Esophagus squamous epithelium (tissue), 5 donors: ENCODE measurements at regions not wholly inside any gene's neighbourhood (a gene's known extent, or its start where the extent isn't known, plus 50 kb on each side); places are given as distances from the start of the nearest gene placed in this dataset.

Experiments
- DNase-seq: peaks from one replicate; lab custom pipeline; 2025; lab: John Stamatoyannopoulos, UW
- H3K27ac ChIP-seq, 4 donors: fragments of 200-600 bp; sonication (generic); one replicate each; pipeline ENCODE4 v1.5.1; 2016 to 2019; ENCODE audit warnings: mild to moderate bottlenecking in 1 of 4
- H3K27me3 ChIP-seq, 4 donors: fragments of 200-600 bp; sonication (generic); 1 replicate in 3 of 4; 2 replicates in 1 of 4; pipeline versions ENCODE4 v1.5.1 to v1.6.0; 2017 to 2021; ENCODE audit warnings: antibody characterized with exemption in 1 of 4
- H3K36me3 ChIP-seq, 3 donors: fragments of 200-600 bp; sonication (generic); one replicate each; pipeline ENCODE4 v1.5.1; 2016 to 2019
- H3K4me1 ChIP-seq, 3 donors: fragments of 200-600 bp; sonication (generic); one replicate each; pipeline ENCODE4 v1.5.1; 2017 to 2019
- H3K4me3 ChIP-seq, 4 donors: fragments of 200-600 bp; sonication (generic); 1 replicate in 3 of 4; 2 replicates in 1 of 4; pipeline ENCODE4 v1.5.1; 2016 to 2019; ENCODE audit warnings: mild to moderate bottlenecking in 2 of 4, moderate library complexity in 1 of 4
- H3K9me3 ChIP-seq, 3 donors: fragments of 200-600 bp; sonication (generic); one replicate each; pipeline ENCODE4 v1.5.1; 2016 to 2019
- POLR2A ChIP-seq, 4 donors: fragments of 450-650 bp; IDR thresholded peaks; one replicate each; pipeline ENCODE4 v1.6.1; 2017; ENCODE audit warnings: antibody characterized with exemption in 4 of 4, mild to moderate bottlenecking in 4 of 4, moderate library complexity in 3 of 4
- WGBS, 2 donors: methylation state at CpG; one replicate each; pipeline ENCODE4 v1.1.5; 2018; 5-methylcytosine and 5-hydroxymethylcytosine counted together
- intact Hi-C: fragments of 100-400 bp; cut with DNase I; formaldehyde crosslinking; loops from one replicate; pipeline ENCODE4 v1.15.0; 2022
- TF ChIP-seq, protein P1 (sequence below), 6 experiments: fragments of 450-650 bp in 4 of 6; fragments of 200-600 bp in 2 of 6; sonication (generic) in 2 of 6; IDR thresholded peaks; one replicate each; pipeline ENCODE4 v1.5.1; 2016 to 2019; ENCODE audit warnings: antibody characterized with exemption in 6 of 6, mild to moderate bottlenecking in 4 of 6, moderate library complexity in 4 of 6
- donor health status: DM: yes; HTN: yes; CAD: no.

DNA sequence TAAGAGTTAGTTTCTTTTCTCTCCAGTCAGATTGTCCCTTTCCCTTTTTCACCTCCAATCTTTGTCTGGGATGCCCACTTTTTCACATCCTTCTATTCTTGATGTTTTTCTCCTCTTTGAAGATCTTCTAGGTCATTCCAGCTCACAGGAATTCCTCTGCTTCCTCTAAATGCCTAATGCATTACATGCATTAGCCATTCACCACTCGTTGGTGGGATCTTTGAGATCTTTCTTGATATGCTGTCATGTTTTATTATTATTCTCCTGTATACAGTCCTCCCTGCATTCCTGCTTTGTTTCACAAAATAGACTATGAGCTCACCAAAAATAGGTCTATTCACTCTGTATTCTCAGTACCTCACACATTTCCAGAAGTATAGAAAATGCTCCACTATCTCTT, 129.0 kb downstream of the LYPLAL1 start:
- H3K27ac ChIP-seq = no peak overlapping the region
- TF ChIP-seq, protein P1, sequence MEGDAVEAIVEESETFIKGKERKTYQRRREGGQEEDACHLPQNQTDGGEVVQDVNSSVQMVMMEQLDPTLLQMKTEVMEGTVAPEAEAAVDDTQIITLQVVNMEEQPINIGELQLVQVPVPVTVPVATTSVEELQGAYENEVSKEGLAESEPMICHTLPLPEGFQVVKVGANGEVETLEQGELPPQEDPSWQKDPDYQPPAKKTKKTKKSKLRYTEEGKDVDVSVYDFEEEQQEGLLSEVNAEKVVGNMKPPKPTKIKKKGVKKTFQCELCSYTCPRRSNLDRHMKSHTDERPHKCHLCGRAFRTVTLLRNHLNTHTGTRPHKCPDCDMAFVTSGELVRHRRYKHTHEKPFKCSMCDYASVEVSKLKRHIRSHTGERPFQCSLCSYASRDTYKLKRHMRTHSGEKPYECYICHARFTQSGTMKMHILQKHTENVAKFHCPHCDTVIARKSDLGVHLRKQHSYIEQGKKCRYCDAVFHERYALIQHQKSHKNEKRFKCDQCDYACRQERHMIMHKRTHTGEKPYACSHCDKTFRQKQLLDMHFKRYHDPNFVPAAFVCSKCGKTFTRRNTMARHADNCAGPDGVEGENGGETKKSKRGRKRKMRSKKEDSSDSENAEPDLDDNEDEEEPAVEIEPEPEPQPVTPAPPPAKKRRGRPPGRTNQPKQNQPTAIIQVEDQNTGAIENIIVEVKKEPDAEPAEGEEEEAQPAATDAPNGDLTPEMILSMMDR (IDR thresholded peaks at IDR 0.05) = no peak
- TF ChIP-seq POLR2A (IDR thresholded peaks at IDR 0.05) = no peak
- H3K27me3 ChIP-seq = no peaks in the 10 kb centered on the region
- DNase-seq = no peak
- WGBS, 2 donors = 35 to 48% methylated on average over 1 of the region's 1 CpG
- H3K36me3 ChIP-seq = no peaks in the 10 kb centered on the region
- intact Hi-C loops = no loop called here
- no peak overlapping the region for H3K4me3 ChIP-seq
- H3K9me3 ChIP-seq = no peaks in the 10 kb centered on the region
- no peaks in the 10 kb centered on the region for H3K4me1 ChIP-seq

DNA sequence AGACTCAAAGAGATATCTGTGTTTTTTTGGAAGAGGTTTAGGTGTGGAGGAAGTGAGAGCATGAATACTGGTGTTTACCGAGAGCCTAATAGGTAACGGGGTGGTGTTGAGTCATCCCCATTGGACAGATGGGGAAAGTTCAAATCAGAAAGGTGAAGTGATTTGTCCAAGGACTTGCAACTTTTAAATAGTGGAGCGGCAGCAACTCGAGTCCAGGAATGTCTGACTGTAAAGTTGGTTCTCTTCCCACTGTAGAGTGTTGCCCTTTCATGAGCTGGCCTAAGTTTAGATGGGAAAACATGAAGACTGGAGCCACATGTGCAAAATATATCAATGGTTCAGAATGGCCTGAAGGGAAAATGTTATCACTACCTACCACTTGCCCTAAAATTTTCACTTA, 125.7 kb downstream of the LYPLAL1 start:
- intact Hi-C loops = no loop called here
- no peak for TF ChIP-seq POLR2A (IDR thresholded peaks at IDR 0.05)
- TF ChIP-seq, protein P1 (IDR thresholded peaks at IDR 0.05) = no peak
- no peaks in the 10 kb centered on the region for H3K4me1 ChIP-seq
- H3K9me3 ChIP-seq = no peaks in the 10 kb centered on the region
- 76 to 87% methylated on average over 4 of the region's 4 CpGs for WGBS, 2 donors
- DNase-seq = no peak
- H3K36me3 ChIP-seq = no peaks in the 10 kb centered on the region
- no peak overlapping the region for H3K4me3 ChIP-seq
- peak overlapping the region in 1 of 4 donors; percentile 11 for H3K27ac ChIP-seq
- H3K27me3 ChIP-seq = no peaks in the 10 kb centered on the region

DNA sequence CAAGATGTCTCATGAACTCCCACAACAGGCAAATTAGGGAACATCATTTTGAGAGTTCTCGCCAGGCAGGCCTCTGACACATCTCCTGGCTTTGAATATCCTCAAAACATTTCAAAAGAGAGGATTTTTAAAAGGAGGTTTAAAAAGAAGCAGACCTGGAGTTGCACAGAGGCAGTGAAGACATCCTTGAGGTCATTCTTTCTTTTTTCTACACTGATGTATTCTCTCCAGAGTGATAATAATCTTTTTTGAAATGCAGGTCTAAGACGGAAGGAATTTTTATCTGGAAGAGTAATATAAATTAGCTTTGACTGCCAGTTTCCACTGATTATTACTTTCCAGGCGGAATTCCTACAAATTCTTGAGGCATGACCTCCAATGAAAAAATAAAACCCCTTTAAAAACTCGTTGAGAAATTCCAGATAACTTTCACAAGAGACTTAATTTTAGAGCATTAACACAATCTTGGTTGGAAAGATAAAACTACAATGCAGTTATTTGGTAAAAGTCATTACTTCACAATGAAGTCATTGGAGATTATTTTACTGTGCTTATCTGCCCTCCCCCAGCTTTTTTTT, 125.0 kb downstream of the LYPLAL1 start:
- Histone ChIP-seq H3K4me3 (no peak overlapping the region), H3K4me1 (no peaks in the 10 kb centered on the region), H3K9me3 (no peaks in the 10 kb centered on the region), H3K27ac (peak overlapping the region in 2 of 4 donors; percentile 26 to 65), H3K27me3 (no peaks in the 10 kb centered on the region), H3K36me3 (no peaks in the 10 kb centered on the region)
- TF ChIP-seq, protein P1 (IDR thresholded peaks at IDR 0.05) = no peak
- TF ChIP-seq POLR2A (IDR thresholded peaks at IDR 0.05) = no peak
- no peak for DNase-seq
- intact Hi-C loops = no loop called here
- WGBS, 2 donors = 64 to 65% methylated on average over 4 of the region's 4 CpGs

DNA sequence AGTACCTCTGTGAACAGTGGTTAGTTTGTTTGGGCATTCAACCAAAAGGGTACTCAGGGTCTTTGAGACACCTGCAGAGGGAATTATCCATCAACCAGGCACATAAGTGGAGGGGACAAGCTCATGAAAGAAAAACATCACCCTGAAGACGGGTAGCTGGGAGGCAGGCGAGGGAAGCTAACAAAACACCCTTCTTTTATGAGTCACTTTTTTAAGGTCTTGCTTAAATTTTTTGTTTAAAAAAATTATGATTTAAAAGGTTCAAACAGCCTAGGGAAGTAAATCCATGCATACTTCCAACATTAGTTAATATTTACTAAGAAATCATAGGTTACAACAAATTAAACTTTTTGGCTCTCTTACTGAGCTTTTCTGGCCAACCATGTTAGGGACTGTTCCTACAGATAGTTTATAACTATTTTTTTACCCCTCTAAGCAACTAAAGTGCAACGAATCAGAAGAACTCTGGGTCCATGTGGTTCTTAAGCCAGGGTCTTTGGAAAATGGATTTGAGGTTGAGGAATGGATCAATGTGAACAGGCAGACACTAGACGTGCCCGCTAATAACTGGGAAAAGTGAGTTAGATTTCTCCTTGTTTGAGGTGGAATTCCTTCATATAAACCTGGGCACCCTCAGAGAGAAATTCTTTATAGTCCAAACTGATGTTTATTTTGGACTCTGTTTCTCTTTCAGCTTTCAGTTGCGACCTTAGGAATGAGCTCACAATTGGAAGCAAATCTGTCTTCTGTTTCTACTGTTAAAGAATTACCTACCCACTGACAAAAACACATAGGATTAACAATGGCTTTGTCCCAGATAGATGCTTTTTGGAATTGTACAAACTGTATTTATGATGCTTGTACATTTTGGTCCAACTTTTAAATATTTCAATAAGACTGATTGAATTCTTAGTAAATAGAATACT, 123.0 kb downstream of the LYPLAL1 start:
- no peaks in the 10 kb centered on the region for H3K4me1 ChIP-seq
- intact Hi-C loops = no loop called here
- H3K27me3 ChIP-seq = no peaks in the 10 kb centered on the region
- DNase-seq = no peak
- TF ChIP-seq, protein P1 (IDR thresholded peaks at IDR 0.05) = no peak
- TF ChIP-seq POLR2A (IDR thresholded peaks at IDR 0.05) = no peak
- H3K36me3 ChIP-seq = no peaks in the 10 kb centered on the region
- H3K4me3 ChIP-seq = no peak overlapping the region
- no peaks in the 10 kb centered on the region for H3K9me3 ChIP-seq
- no peak overlapping the region for H3K27ac ChIP-seq
- WGBS, 2 donors = 56 to 59% methylated on average over 6 of the region's 6 CpGs

DNA sequence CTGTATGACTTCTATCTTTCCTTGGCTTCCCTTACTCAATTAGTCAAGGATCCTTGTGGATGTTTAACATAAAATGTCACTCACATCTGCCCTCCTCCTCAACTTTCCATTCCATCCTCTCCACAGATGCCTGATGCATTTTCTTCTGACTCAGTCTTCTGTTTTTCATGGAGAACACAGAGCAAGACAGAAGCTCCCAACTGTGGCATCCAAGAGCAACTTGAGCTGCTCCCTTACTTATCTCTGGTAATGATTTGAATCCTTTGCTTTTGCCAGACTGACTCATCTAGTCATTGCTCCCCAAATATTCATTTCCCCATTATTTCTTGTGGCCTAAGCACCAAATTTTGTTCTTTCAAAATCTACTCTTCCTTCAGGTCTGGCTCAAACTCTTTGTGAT, 120.6 kb downstream of the LYPLAL1 start:
- intact Hi-C loops = no loop called here
- DNase-seq = no peak

More for the DNA sequence above, 120.6 kb downstream of the LYPLAL1 start:
- Histone ChIP-seq H3K27ac (peak overlapping the region in 2 of 4 donors; percentile 14 to 39), H3K4me3 (no peak overlapping the region), H3K4me1 (no peaks in the 10 kb centered on the region), H3K36me3 (no peaks in the 10 kb centered on the region), H3K9me3 (no peaks in the 10 kb centered on the region), H3K27me3 (no peaks in the 10 kb centered on the region)
- no peak for TF ChIP-seq POLR2A (IDR thresholded peaks at IDR 0.05)
- TF ChIP-seq, protein P1 (IDR thresholded peaks at IDR 0.05) = no peak
